ENCODE measurements at regions not wholly inside any gene's neighbourhood (a gene's known extent, or its start where the extent isn't known, plus 50 kb on each side); places are given as distances from the start of the nearest gene placed in this dataset.

- TF ChIP-seq CTCF (IDR thresholded peaks at IDR 0.05) (no peak), TCF12 (IDR thresholded peaks at IDR 0.05) (no peak), IRF3 (IDR thresholded peaks at IDR 0.05; ENCODE audit: low read depth, low read length) (no peak), RXRA (IDR thresholded peaks at IDR 0.05; ENCODE audit: borderline replicate concordance, low read depth) (no peak), FOSL2 (IDR thresholded peaks at IDR 0.05; ENCODE audit: borderline replicate concordance, low read depth) (no peak), TAF1 (IDR thresholded peaks at IDR 0.05; ENCODE audit: borderline replicate concordance, low read depth, low read length) (no peak), YY1 (IDR thresholded peaks at IDR 0.05; ENCODE audit: low read depth) (no peak), POLR2AphosphoS5 (IDR thresholded peaks at IDR 0.05; ENCODE audit: low read depth, low read length) (no peak), REST (IDR thresholded peaks at IDR 0.05; ENCODE audit: low read depth, low read length) (no peak), MXI1 (IDR thresholded peaks at IDR 0.05; ENCODE audit: low read depth, low read length) (no peak), USF1 (IDR thresholded peaks at IDR 0.05; ENCODE audit: borderline replicate concordance, low read depth) (no peak), CHD2 (IDR thresholded peaks at IDR 0.05; ENCODE audit: low read length, partially characterized antibody) (no peak)
These were observed 60.4 kb upstream of the MBNL2 start for GRCh38 chr13:97161582-97162231.
